ENCODE measurements at regions not wholly inside any gene's neighbourhood (a gene's known extent, or its start where the extent isn't known, plus 50 kb on each side); places are given as distances from the start of the nearest gene placed in this dataset.

- no peak for TF ChIP-seq EZH2 (IDR thresholded peaks at IDR 0.05; ENCODE audit: low read length, unreplicated experiment)
- no peak for TF ChIP-seq EZH2phosphoT487 (IDR thresholded peaks at IDR 0.05; ENCODE audit: borderline replicate concordance, low read length)
- TF ChIP-seq, protein P1, sequence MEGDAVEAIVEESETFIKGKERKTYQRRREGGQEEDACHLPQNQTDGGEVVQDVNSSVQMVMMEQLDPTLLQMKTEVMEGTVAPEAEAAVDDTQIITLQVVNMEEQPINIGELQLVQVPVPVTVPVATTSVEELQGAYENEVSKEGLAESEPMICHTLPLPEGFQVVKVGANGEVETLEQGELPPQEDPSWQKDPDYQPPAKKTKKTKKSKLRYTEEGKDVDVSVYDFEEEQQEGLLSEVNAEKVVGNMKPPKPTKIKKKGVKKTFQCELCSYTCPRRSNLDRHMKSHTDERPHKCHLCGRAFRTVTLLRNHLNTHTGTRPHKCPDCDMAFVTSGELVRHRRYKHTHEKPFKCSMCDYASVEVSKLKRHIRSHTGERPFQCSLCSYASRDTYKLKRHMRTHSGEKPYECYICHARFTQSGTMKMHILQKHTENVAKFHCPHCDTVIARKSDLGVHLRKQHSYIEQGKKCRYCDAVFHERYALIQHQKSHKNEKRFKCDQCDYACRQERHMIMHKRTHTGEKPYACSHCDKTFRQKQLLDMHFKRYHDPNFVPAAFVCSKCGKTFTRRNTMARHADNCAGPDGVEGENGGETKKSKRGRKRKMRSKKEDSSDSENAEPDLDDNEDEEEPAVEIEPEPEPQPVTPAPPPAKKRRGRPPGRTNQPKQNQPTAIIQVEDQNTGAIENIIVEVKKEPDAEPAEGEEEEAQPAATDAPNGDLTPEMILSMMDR (conservative IDR thresholded peaks at IDR 0.05; ENCODE audit: low read depth, low read length), result no peak
These were observed 588.1 kb upstream of the MEF2C start for GRCh38 chr5:89471115-89471514.

Data from PC-3 (cell line).